ENCODE measurements at regions not wholly inside any gene's neighbourhood (a gene's known extent, or its start where the extent isn't known, plus 50 kb on each side); places are given as distances from the start of the nearest gene placed in this dataset.
"Not testable (repeated sequence)": the region's sequence is repeated elsewhere in the genome, so short reads cannot be mapped to it uniquely, and the experiment has no call there.

DNA sequence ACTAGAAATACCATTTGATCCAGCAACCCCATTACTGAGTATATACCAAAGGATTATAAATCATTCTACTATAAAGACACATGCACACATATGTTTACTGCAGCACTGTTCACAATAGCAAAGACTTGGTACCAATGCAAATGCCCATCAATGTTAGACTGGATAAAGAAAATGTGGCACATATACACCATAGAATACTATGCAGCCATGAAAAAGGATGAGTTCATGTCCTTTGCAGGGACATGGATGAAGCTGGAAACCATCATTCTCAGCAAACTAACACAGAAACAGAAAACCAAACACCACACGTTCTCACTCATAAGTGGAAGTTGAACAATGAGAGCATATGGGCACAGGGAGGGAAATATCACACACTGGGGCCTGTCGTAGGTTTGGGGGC, 106.0 kb downstream of the SPATA18 start:
- H3K27me3 Mint-ChIP-seq; ATAC-seq; DNase-seq; H3K4me3 Mint-ChIP-seq; H3K36me3 Mint-ChIP-seq (ENCODE audit: low read depth); H3K9me3 Mint-ChIP-seq; H3K4me1 Mint-ChIP-seq; H3K27ac Mint-ChIP-seq: not testable (repeated sequence)

DNA sequence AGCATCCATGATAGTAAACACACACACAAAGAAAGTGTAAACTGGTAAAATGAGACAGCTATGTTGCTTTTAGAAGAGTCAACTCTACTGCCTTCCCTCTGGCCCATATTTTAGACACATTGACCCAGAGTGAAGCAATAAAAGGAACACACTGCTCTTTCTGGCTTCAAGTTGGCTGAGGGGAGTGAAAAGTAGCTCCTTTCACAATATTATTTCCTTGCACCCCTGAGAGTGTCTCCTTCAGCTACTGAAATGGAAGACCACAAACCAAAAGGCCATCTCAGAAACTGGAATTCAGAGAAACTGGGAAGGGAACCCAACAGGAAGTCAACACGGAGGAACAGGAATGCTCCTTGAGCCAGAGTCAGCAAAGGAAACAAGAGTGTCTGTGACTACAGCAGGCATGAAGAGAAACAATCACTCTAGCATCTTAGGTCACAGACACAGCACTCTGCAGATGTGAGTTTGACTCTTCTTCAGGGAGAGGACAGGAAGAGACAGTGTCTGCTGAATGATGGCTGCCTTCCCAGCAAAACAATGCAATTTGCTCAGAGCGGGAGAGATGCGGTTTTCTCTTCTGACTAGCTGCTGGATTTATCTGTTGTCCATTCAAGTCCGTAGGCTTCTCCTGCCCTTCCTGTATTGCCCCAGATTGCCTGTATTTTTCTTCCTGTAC, 106.7 kb downstream of the SPATA18 start:
- no peaks in the 10 kb centered on the region for H3K36me3 Mint-ChIP-seq (ENCODE audit: low read depth)
- H3K4me1 Mint-ChIP-seq = no peaks in the 10 kb centered on the region
- H3K4me3 Mint-ChIP-seq = no peak overlapping the region
- H3K9me3 Mint-ChIP-seq = peaks cover 8% of the 10 kb centered on the region
- ATAC-seq (no peak), DNase-seq (no peak)
- no peak overlapping the region for H3K27ac Mint-ChIP-seq
- no peaks in the 10 kb centered on the region for H3K27me3 Mint-ChIP-seq

DNA sequence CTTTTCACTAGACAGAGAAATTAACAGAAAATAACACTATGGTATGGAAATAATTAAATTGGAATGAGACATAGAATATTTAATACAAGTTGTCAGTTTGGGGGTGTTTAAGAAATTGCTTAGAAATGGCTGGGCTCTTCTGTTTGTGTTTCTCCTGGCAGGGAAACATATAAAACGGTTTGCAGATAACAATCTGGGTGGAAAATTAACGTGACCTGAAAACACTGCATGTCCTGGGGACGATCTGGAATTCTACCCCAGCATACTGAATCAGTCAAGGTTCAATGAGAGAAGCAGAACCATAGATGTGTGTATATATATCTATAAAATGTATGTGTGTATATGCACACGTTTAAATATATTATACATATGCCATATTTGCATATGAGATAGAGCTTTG, 109.8 kb downstream of the SPATA18 start:
- Mint-ChIP-seq H3K9me3 (peaks cover 2% of the 10 kb centered on the region), H3K4me3 (no peak overlapping the region), H3K27me3 (peaks cover 1% of the 10 kb centered on the region), H3K27ac (no peak overlapping the region), H3K36me3 (ENCODE audit: low read depth) (no peaks in the 10 kb centered on the region), H3K4me1 (no peaks in the 10 kb centered on the region)
- ATAC-seq (no peak), DNase-seq (no peak)

DNA sequence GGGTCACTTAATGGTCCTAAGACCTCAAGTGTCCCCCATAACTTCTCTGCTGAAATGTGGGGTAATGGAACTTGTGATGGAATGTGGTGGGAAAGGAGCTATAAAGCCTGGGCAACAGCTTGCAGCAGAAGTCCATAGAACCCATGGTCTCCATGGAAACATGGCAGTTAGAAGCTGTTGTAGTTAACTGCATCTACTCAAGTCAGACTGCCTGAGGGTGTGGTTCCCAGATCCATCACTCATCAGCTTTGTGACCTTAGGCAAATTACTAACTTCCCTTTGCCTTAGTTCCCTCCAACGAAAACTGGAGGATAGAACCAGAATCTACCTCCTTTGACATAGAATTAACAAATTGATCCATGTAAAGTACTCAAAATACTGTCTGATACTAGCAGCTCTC, 113.0 kb downstream of the SPATA18 start:
- H3K9me3 Mint-ChIP-seq = peaks cover 4% of the 10 kb centered on the region
- DNase-seq = no peak
- no peaks in the 10 kb centered on the region for H3K4me1 Mint-ChIP-seq
- ATAC-seq = no peak
- no peak overlapping the region for H3K27ac Mint-ChIP-seq
- peaks cover 1% of the 10 kb centered on the region for H3K27me3 Mint-ChIP-seq
- no peak overlapping the region for H3K4me3 Mint-ChIP-seq
- no peaks in the 10 kb centered on the region for H3K36me3 Mint-ChIP-seq (ENCODE audit: low read depth)

DNA sequence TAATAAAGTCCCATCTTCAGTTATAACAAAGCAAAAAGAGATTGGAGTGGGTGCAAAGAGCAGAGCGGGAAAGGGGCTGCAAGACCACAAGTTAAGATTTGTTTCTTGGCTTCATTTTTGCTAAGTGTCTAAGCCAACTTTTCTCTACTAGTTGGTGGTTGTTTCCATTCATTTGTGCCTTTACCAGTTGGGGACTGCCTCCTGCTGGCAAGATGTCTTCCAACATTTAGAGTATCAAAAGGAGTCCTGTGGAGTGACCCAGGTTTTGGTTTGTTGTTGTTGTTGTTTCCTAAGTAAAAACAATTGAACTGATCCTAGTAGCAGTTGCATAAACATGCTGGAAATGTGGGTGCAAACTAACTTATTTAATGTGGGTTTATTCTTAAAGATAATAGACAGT, 121.1 kb downstream of the SPATA18 start:
- DNase-seq = no peak
- Mint-ChIP-seq H3K27ac (no peak overlapping the region), H3K27me3 (peaks cover 2% of the 10 kb centered on the region), H3K9me3 (no peaks in the 10 kb centered on the region), H3K4me3 (no peak overlapping the region), H3K36me3 (ENCODE audit: low read depth) (no peaks in the 10 kb centered on the region), H3K4me1 (no peaks in the 10 kb centered on the region)
- ATAC-seq = no peak

DNA sequence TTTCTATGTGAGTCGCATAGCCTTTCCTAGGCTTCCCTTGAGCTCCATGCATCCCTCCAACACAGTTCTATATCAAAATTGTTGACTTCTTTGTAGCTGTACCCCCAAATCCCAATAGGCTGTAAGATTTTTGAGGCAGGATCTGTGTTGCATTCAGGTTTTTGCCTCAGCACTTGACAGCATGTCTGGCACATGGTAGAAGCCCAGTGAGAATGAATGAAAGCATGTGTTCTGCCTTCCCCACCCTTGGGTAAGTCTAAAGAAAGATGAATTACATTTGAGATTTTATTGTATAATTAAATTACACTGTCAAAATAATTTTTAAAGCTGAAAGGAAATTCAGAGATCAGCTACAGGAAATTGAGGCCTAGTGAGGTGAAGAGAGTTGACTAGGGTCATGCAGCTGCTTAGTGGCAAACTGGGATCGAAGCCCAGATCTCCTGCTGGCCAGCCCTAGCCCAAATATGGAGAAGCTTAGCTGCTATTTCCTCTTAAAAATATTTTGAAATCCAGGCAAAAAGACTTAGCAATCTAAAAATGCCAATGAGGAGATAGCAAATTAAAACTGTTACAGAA, 122.5 kb downstream of the SPATA18 start:
- DNase-seq = no peak
- no peak overlapping the region for H3K4me3 Mint-ChIP-seq
- no peaks in the 10 kb centered on the region for H3K4me1 Mint-ChIP-seq
- ATAC-seq = no peak
- peaks cover 2% of the 10 kb centered on the region for H3K27me3 Mint-ChIP-seq
- no peaks in the 10 kb centered on the region for H3K9me3 Mint-ChIP-seq
- no peaks in the 10 kb centered on the region for H3K36me3 Mint-ChIP-seq (ENCODE audit: low read depth)
- H3K27ac Mint-ChIP-seq = no peak overlapping the region

DNA sequence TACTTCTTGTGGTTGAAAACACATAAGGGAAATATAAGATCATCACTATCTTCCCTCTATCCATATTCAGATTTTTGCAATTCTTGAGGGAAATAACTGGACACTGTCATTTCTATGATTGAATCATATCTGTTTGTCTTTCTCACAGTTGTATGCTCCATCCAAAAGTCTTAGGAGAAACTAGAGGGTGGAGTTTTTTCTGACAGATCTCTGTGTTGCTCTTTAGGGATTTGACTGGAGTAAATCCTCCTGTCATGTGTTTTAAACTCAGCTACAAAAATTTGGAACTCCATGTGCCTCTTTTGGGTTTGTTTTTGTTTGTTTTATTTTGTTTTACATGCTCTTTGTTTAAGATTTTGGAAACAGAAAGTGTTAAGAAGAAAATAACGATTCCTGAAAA, 136.5 kb downstream of the SPATA18 start:
- ATAC-seq (no peak), DNase-seq (no peak)
- Mint-ChIP-seq H3K27ac (no peak overlapping the region), H3K9me3 (no peaks in the 10 kb centered on the region), H3K4me1 (no peaks in the 10 kb centered on the region), H3K4me3 (no peak overlapping the region), H3K36me3 (ENCODE audit: low read depth) (no peaks in the 10 kb centered on the region), H3K27me3 (no peaks in the 10 kb centered on the region)

DNA sequence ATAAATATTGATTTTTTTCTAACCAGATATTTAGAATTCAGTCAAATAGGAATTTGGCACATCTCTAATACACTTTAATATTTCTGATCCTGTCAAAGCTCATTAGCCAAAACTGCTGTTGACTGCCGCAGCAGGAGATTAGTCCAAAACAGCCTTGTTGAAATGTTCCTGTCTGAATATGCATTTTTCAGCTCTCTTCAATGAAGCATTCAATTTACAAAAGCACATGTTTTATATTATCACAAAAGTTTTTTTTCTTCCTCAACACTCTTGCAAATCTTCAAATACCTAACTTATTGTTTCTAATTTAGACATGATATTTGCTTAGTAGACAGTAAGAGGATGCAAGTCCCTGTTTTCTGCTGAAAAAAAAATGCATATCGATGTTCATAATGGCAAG, 140.9 kb downstream of the SPATA18 start:
- H3K9me3 Mint-ChIP-seq = no peaks in the 10 kb centered on the region
- H3K27ac Mint-ChIP-seq = no peak overlapping the region
- H3K4me3 Mint-ChIP-seq = no peak overlapping the region
- H3K36me3 Mint-ChIP-seq (ENCODE audit: low read depth) = no peaks in the 10 kb centered on the region
- ATAC-seq (no peak), DNase-seq (no peak)
- H3K4me1 Mint-ChIP-seq = no peaks in the 10 kb centered on the region
- H3K27me3 Mint-ChIP-seq = no peaks in the 10 kb centered on the region

DNA sequence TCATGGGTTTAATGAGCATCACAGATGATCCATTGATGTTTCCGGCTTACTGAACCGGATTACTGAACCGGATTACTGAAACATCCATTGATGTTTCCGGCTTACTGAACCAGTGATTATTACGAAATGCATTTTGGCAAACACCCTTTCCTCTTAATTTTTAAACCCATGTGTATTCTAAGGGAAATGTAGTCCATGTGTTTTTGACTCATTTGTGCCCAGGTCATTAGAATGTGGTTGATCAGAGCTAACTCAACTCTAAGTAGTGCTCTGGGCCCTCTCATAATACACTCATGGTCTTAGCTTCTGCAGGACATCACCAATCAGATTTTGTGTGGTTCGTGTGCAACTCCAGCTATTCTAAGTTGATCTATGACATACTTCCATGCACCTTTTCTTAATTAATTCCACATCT, 141.6 kb downstream of the SPATA18 start:
- ATAC-seq (no peak), DNase-seq (no peak)
- H3K36me3 Mint-ChIP-seq (ENCODE audit: low read depth) = no peaks in the 10 kb centered on the region
- H3K4me3 Mint-ChIP-seq = no peak overlapping the region
- H3K27me3 Mint-ChIP-seq = no peaks in the 10 kb centered on the region
- H3K9me3 Mint-ChIP-seq = no peaks in the 10 kb centered on the region
- H3K4me1 Mint-ChIP-seq = no peaks in the 10 kb centered on the region
- H3K27ac Mint-ChIP-seq = no peak overlapping the region

DNA sequence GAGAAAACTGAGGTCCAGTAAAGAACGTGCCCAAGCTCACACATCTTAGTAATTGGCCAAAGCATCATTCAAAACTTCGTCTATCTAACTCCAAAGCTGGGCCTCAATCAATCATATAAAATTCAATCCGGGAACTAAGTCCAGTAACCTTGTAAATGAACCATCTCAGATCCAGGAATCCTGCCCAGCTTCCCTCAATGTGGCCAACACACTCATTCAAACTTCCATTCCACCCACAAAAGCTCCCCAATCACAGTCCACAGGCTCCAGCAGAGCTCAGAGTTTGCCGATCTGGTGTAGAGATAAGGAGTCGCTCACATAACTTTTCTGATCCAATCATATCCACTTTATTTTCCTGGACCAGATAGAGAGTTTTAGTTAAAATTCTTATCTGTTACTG, 144.8 kb downstream of the SPATA18 start:
- H3K4me3 Mint-ChIP-seq = no peak overlapping the region
- no peak overlapping the region for H3K27ac Mint-ChIP-seq
- no peak for ATAC-seq
- no peaks in the 10 kb centered on the region for H3K4me1 Mint-ChIP-seq
- no peaks in the 10 kb centered on the region for H3K27me3 Mint-ChIP-seq
- DNase-seq = no peak
- no peaks in the 10 kb centered on the region for H3K9me3 Mint-ChIP-seq
- no peaks in the 10 kb centered on the region for H3K36me3 Mint-ChIP-seq (ENCODE audit: low read depth)

DNA sequence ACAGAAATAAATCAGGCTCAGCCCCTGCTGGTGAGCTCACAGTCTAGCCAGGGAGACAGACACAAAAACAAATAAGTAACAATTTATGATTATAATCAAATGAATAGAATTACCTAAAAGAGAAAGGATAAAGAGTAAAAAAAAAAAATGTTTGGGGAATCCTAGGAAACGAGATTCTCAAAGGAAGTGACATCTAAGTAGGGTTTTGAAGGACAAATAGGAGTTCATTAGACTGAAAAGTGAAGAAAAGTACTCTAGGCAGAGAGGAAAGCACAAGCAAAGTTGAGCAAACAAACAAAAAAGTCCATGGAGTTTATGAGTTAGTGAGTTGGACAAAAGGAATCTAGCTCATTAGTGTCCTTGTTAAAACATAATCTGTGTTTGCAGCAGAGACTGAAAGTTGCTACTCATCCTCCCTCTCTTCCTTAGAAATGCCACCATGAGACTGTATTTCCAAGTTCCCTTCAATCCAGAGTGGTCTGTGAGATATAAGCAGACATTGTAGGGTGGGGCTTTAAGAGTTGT, 145.6 kb downstream of the SPATA18 start:
- DNase-seq (no peak), ATAC-seq (no peak)
- Mint-ChIP-seq H3K27me3 (no peaks in the 10 kb centered on the region), H3K4me1 (no peaks in the 10 kb centered on the region), H3K4me3 (no peak overlapping the region), H3K36me3 (ENCODE audit: low read depth) (no peaks in the 10 kb centered on the region), H3K27ac (no peak overlapping the region), H3K9me3 (no peaks in the 10 kb centered on the region)

DNA sequence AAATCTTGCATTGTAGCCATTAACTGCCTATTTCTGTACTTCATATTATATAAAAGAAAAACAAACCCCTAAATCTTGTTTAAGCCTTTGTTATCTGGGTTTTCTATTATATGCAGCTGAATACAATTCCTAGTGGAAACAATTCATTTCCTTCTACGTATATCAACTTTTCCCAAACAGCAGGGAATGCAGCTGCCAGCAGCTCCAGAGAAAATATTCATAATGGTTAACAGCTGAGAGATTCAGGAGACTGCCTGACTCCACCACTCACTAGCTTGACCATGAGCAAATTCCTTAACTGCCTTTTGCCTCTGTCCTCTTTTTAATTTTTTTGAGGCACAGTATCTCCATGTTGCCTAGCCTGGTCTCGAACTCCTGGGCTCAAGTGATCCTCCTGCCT, 146.2 kb downstream of the SPATA18 start:
- Mint-ChIP-seq H3K27ac (no peak overlapping the region), H3K4me3 (no peak overlapping the region), H3K4me1 (no peaks in the 10 kb centered on the region), H3K27me3 (no peaks in the 10 kb centered on the region), H3K36me3 (ENCODE audit: low read depth) (no peaks in the 10 kb centered on the region), H3K9me3 (no peaks in the 10 kb centered on the region)
- DNase-seq = no peak
- ATAC-seq = no peak

DNA sequence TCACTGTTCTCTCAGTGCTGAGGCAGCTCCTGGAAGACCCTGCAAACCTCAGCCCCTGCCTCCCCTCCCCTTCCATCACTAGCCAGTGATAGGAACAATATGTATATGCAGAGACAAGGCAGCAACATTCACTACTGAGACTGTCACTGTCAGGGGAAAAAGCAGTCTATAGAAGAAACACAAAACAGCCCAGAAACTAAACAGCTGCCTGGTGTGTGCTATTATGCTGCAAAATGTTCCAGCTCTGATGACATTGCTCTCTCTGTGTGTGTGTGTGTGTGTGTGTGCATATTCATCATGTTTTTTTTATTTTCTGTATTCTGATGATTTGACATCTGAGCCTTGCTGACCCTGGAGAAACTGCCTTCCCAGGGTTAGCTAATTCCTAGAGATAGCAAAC, 147.2 kb downstream of the SPATA18 start:
- Mint-ChIP-seq H3K27ac (no peak overlapping the region), H3K4me1 (no peaks in the 10 kb centered on the region), H3K4me3 (no peak overlapping the region), H3K9me3 (no peaks in the 10 kb centered on the region), H3K36me3 (ENCODE audit: low read depth) (no peaks in the 10 kb centered on the region), H3K27me3 (no peaks in the 10 kb centered on the region)
- DNase-seq = no peak
- ATAC-seq = no peak

DNA sequence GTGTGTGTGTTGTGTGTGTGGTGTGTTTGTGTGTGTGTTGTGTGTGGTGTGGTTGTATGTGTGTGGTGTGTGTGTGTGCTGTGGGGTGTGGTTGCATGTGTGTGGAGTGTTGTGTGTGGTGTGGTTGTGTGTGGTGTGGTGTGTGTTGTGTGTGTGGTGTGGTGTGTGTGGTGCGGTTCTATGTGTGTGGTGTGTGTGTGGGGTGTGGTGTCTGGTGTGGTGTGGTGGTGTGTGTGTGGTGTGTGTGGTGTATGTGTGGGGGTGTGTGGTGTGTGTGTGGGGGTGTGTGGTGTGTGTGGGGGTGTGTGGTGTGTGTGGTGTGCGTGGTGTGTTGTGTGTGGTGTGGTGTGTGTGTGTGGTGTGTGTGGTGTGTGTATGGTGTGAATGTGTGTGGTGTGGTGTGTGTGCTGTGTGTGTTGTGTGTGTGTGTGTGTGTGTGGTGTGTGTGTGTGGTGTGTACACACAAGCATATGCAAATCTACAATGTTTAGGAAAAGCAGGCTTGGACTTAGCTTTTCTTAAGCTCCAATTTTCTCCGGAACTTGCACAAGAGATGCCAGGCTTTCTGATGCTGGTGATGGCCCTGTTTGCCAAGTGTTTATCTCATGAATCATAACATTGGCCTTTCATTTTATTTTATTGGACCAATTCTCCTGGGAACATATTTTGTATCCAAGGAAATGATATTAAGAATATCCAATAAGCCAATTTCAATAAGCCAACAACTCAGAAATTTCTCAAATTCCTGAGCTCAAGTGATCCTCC, 148.7 kb downstream of the SPATA18 start:
- Mint-ChIP-seq H3K27me3 (no peaks in the 10 kb centered on the region), H3K9me3 (no peaks in the 10 kb centered on the region), H3K4me1 (no peaks in the 10 kb centered on the region), H3K4me3 (no peak overlapping the region), H3K36me3 (ENCODE audit: low read depth) (no peaks in the 10 kb centered on the region), H3K27ac (no peak overlapping the region)
- ATAC-seq (no peak), DNase-seq (no peak)

DNA sequence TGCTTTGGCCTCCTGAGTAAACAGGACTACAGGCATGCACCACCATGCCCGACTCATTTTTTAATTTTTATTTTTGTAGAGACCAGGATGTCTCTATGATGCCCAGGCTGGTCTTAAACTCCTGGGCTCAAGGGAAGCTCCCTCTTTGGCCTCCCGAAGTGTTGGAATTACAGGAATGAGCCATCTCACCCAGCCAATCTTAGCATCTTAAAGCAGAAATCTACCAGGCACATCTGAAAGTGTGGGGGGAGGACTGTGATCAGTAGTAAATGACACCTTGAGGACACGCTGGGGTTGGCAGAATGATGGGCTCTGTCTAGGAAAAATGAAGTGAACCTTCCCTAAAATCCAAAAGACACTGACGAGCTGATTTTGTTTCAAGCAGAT, 149.2 kb downstream of the SPATA18 start:
- Mint-ChIP-seq H3K9me3 (no peaks in the 10 kb centered on the region), H3K27ac (no peak overlapping the region), H3K27me3 (no peaks in the 10 kb centered on the region), H3K4me1 (no peaks in the 10 kb centered on the region), H3K36me3 (ENCODE audit: low read depth) (no peaks in the 10 kb centered on the region), H3K4me3 (no peak overlapping the region)
- ATAC-seq (no peak), DNase-seq (no peak)
